Embryonic facial prominence (tissue), 1 donor: ENCODE measurements at regions not wholly inside any gene's neighbourhood (a gene's known extent, or its start where the extent isn't known, plus 50 kb on each side); places are given as distances from the start of the nearest gene placed in this dataset.

Source experiments
- DNase-seq: peaks from one replicate; pipeline ENCODE4 v3.0.0-alpha.2; 2016; ENCODE audit errors: extremely low spot score

DNA sequence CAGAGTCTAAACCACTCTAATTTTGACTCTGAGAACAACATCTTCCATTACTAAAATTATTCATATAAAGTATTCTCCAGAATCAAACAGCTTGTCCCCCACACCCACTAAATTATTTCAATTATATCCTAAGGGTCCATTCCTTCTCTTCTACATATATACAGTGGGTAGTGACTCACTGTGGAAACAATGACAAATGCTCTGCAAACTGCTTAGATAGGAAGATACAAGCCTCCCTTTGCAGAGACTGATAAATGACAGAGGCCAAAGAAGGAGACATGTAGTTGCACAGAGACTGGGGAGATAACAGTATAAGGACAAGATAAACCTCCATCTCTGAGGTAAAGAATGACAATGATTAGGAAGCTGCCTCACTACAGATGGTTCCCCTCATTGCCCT is 1087.4 kb downstream of the AGBL1 start:
- no peak for DNase-seq

DNA sequence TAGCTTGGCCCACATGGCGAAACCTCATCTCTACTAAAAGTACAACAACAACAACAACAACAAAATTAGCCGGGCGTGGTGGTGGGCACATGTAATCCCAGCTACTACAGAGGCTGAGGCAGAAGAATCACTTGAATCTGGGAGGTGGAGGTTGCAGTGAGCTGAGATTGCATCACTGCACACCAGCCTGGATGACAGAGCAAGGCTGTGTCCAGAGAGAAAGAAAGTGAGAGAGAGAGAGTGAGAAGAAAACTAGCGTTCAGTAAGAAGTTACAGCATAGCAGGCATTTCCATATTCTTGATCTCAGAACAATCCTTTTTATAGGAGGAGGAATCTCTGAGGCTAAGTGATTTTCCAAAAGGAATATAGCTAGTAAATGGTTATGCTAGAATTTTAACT is 1076.1 kb downstream of the AGBL1 start:
- no peak for DNase-seq

DNA sequence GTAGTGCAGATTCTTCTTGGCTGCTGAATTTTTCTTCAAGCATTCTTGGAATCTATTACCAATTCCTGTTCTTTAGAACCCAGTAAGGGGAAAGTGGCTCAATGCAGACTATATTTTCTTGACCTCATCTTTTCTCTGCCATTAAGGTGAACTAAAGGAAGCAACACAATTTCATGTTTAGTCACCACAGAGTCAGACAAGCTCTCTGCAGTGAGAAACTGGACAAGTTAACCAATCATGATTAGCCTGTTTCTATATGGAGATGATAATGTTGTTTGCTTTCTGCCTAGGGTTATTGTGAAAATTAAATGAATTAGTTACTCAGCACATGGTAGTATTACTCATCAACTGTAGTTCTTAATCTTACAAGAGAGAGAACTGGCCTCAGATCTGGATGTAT is 1075.1 kb downstream of the AGBL1 start:
- DNase-seq: no peak

DNA sequence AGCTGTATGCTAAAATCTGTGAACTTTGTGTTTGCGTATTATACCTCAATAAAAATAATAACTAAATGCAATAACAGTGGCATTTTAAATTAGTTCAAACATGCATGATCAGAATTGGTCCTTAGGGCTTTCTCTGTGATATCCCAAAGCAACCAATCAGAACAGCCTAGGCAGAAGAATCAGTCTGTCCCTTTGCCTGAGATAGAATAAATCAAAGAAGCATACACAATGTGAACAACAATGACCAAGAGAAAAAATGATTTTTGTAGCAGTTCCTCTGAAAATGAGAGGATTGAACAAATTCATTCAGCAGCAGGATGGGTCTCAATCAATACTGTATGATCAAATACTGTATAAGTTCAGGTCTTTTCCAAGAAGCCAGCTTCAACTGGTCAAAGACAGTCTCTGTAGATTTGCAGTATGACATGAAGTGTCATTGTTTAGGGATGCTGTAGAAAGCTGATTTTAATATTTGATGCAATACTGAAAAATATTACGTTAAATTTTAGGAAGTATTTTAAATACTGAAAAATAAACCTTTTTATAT is 1071.6 kb downstream of the AGBL1 start:
- no peak for DNase-seq

DNA sequence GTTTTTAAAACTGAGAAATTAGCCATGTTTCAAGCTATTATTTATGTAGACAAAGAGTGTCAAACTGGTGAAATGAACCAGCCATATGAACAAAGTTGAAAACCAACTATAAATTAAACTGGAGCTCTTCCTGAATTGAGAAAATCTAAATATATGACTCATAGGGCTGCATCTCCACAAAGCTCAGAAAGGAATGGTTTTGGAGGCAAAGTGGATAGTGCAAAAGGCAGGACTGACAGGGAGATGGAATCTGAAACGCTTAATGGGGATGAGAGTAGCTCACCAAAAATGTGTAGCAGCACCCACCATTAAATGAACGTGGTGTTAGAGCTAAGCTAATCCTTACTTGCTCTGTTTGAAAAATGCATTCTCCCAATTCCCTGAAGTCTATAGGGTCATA is 1066.0 kb downstream of the AGBL1 start:
- DNase-seq: no peak

DNA sequence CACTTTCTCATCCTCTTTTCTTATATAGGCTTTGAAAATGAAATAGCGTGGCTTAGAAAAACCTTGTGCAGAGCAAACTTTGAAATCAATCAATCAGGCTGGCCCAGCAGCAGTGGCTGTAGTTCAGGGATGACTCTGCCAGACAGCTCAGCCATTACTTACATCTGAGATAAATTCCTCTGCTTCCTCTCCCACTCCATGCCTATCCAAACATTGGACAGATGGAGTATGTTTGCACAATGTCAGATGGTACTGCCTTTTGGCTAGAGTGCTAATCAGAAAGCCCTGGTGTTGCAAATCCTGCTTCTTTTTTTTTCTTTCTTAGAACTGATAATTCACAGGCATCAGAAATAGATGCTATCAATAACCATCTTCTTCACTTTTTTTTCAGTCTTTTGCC is 1065.1 kb downstream of the AGBL1 start:
- DNase-seq: no peak

DNA sequence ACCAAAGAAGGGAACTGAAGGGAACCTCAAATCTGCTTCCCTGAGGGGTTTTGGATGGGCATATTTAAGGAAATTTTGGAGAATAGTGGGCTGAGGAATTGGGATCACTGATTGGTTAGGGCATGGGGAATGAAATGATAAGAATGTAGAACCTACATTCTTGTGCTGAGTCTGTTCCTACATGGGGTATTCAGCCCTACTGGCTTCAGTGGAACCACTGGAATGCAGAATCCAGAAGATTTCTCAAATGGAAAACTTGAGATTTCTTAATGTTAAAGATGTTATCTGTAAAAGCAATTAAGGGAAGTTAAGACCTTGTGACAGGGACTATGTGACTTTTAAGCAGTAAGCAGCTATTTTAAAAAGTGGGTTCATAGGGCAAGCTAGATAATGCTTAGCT is 1062.4 kb downstream of the AGBL1 start:
- DNase-seq: no peak

DNA sequence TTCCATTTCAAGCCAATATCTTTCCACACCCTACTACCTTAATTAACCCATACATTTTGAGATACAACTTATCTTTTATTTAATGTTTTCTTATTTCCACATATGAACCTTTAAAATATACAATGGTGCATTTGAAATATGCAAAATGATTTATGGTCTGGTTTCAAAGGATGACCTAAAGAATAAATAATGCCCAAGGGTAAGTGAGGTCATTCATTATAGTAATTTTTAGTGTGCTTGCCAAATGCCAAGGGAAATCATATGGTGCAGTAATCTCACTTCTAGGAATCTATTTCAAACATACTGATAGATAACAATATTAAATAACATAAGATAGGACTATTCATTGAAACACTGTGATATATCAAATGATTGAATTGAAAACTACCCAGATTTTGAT is 1055.4 kb downstream of the AGBL1 start:
- DNase-seq: no peak

DNA sequence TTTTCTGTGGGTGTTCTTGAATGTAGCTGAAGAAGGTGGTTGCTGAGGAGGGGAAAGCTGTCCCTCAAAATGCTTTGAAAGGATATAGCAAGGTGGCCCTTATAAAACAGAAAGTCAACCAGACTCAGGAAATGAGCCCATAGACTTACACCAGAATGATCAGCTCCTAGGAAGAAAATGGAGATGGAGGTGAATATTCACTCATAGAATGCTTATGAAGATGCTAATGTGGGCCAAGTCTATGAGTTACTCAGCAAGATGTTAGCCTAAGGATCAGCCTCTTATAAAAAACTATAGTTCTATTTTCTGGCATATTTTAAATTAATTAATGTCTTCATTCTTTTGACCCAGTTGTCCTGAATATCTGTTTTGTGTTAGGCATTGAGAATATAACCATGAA is 1054.0 kb downstream of the AGBL1 start:
- no peak for DNase-seq

DNA sequence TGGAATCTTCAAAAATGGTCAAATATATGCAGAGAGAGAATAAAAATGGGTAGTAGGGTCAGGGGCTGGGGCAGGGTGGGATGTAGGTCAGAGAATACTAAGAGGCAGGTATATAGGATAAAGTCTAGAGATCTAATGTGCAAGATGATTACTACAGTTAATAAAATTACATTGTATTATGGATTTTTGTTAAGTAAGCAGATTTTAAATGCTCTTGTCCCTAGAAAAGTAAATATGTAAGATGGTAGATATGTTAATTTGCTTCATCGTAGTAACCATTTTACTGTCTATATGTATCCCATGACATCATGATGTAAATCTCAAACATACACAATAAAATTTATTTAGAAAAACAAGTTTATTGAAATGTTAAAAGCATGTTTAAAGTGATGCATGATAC is 1051.4 kb downstream of the AGBL1 start:
- no peak for DNase-seq

DNA sequence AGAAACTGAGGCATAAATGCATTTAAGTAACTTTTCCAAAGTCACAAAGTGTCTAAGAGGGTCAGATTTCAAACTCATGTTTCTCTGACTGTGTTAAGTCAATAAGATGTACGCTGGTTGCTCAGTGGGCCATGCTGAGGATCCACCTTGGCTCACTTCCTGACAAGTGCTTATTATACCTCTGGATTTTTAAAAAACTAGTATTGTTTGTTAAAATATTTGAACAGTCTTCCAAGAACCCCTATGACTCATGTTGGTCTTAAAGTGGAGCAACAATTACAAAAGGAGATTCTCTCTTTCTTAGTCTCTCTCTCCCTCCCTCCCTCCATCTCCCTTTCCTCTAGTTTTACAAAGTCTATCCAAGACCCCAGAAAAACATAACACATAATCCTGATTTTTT is 1050.2 kb downstream of the AGBL1 start:
- no peak for DNase-seq

DNA sequence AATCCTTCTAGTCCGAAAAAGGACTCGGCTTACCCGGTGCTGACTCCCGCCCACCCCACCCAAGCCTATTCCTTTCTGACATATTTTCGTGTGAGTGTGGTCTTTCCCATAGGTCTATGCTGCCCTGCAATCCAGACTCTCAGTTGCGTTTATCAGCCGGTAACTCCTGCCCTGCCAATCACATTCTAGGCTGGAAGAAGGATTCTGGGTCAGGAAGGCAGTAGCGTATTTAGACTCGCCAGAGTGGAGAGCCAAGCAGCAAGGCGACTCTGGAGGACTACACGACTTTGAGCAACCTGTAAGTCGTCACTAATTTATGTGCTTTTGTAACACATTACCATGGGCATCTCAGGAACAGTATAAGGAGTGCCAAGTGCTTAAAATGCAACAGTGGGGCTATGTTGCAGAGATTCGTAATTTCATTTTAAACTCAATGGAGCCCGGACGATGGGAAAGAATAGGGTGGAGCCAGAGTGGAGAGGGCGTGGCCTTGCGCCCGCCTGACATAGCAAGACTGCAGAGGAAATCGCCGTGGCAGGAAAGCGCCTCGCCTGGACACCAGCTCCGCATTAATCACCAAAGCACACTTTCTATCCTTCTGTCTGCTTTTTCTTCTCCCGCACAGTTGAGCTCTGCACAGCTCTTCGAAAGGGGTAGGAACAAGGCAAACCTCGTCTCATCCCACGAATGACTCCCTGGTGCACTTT is 1044.2 kb downstream of the AGBL1 start:
- DNase-seq: no peak

DNA sequence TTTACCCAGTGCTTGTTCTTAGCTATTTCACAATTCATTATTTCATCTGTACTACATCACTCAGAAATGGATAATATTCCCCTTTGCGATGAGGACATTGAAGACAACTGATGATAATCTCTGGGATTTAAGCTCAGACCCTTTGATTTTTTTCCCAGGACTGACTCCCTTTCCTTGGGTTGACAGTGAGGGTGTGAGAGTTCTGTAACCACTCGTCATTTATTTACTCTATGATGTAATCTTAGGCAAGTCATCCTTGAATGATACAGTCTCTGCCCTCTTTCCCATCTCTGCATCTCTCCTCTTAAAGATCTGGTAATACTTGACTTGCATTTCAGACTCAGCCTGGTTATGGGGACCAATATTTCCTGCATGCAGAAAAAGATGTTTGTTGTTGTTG is 1041.7 kb downstream of the AGBL1 start:
- no peak for DNase-seq

DNA sequence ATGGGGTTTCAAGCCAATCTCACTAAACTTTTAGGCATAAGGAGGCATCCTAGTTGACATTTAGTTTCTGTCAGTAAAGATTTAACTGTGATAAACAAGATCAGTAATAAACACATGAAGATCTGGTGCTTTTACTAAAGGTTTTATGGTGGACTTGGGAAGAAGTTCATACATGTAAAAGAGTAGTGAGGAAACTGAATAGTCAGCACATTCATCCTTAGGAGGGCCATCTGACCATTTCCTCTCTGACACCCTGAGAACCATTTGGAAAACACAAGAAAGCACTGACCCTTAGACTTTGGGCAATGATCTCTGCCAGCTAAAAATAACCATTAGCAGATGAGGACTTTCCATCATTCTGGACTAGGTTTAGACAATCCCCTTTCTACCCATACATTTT is 1040.9 kb downstream of the AGBL1 start:
- no peak for DNase-seq

DNA sequence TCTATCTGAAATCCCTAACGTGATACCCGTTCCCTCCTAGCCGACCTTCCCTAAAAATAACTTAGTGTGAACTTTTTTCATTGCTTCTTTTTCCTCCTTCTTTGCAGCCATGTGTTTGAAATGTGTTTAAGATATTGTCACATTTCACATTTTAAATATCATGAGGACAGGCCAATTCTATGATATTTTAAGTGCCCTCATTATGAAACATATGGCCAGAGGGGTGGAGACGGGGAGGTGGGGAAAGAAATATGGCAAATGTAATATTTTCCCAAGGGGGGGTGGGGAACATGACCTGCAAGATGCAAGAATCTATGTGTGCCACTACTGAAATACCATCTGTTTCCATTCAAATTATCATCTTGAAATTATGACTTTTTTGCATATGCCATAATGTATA is 1039.2 kb downstream of the AGBL1 start:
- DNase-seq: no peak

DNA sequence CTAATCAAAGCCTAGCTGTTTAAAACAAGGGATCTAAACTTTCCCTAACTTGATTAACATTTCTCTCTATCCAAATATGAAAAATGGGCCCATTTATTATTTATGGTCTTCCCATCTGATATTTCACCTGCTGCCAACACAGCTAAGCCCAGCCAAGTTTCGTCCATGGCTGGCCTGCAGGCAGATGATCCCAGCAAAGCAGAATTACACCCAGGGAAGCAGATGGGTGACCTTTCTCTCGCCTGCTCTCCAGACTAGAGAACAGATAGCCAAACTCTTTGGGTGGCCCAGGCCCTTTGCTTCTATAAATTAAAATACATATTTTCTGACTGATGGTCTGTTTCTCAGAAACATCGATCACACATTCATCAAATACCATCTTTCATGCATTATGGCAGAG is 1038.8 kb downstream of the AGBL1 start:
- DNase-seq: no peak

DNA sequence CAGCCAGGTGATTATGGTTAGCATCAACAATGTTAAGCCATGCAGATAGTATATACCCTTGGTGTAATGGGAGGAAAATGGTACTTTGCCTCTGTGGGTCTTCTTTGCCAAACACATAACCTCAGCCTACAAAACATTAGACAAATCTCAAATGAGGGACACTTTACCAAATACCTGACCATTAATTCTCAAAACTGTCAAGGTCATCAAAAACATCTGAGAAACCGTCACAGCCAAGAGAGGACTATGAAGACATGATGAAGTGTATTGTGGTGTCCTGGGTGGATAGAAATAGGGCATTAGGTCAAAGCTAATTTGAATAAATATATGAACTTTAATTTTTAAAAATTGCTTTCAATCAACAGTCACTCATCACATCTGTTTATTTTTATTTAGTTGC is 1036.1 kb downstream of the AGBL1 start:
- DNase-seq: no peak

DNA sequence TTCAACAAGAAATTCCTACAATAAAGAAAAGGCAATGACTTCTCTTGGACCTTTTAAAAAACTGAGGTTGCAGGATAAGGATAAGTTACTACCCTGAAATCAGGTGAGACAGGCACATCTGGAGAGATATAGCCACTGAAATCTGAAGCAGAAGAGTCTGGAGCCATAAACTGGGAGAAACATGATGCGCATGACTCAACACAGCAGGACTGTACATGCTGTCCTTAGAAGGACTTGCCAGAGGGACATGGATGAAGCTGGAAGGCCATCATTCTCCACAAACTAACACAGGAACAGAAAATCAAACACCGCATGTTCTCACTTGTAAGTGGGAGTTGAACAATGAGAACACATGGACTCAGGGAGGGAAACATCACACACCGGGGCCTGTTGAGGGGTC is 1020.2 kb downstream of the AGBL1 start:
- no peak for DNase-seq

DNA sequence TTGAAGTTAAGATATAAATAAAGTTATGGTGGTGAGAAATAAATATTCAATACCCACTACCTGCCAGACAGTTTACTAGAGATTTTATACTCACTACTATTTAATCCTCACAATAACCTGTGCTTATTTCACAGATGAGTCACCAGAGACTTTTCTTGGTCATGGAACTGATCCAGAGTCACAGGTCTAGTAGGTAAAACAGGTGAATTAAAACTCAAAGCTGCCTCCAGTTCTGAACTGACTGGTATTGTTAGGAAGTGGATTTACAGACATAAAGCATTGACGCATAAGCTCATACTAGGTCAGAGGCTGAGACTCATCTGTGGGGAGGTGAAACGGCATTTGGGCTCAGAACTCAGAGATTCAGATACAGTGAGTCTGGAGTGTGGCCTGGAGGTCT is 1009.9 kb downstream of the AGBL1 start:
- no peak for DNase-seq

DNA sequence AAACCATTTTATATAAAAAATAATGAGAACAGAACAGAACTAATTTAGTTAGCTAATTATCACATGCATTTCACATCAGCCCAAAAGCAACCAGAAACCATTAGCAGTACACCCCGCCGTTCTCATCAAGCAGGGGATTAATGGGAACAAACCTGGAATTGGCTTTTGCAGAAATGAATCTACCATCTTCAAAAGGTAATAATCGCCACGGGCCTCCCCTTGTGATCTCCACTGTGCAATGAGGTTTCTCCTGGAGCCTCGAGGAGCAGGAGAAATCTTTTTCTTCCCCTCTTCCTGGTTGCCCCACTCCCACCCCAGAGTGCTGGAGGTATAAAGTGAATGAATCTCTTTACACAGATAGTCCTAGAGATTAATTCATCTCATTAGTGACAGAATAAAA is 1003.5 kb downstream of the AGBL1 start:
- DNase-seq: no peak

DNA sequence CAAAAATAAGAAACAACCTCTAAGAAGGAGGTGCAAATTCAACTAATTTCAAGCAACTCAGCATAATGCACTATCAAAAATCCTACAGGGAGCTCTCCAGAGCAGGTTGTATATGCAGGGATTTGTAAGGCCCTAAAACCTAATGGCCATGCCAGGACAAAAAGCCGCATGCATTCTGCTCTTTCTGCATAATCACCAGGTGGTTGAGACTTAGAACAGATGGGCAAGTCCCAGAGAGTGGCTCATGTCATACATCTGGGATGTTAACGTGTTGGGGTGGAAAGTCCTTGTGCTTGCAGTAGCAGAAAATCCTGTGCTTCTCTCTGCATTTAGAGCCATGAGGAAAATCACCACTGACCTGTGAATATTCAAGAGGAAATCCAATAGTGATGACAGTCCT is 1002.9 kb downstream of the AGBL1 start:
- DNase-seq: no peak

DNA sequence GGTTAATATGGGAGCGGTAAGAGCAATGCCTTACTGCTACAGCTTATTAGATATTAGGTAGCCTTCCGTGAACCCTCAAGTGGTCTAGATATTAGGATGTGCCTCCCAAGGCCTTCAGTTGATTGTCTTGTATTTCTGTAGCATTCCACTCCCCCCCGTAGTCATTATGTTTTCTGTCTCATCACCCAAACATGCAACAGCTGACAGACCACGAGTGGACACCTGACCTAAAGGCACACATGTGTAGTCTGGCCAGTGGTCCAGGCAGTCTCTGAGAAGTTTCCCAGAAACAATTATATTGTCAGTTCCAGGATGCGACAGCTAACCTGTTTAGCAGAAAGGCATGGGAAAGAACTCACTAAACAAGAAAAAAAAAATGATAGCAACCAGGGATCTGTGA is 1000.9 kb downstream of the AGBL1 start:
- DNase-seq: no peak
